ENCODE measurements at regions not wholly inside any gene's neighbourhood (a gene's known extent, or its start where the extent isn't known, plus 50 kb on each side); places are given as distances from the start of the nearest gene placed in this dataset.

GRCh38 chr16:31764103-31764502 is 109.5 kb upstream of the ZNF267 start:
- Histone ChIP-seq H3K9me3 (ENCODE audit: severe bottlenecking) (peaks cover 11% of the 10 kb centered on the region), H3K4me1 (ENCODE audit: insufficient read depth, poor library complexity, severe bottlenecking) (no peaks in the 10 kb centered on the region), H3K4me3 (ENCODE audit: severe bottlenecking) (no peak overlapping the region), H3K36me3 (ENCODE audit: low read depth) (no peaks in the 10 kb centered on the region), H3K27ac (ENCODE audit: poor library complexity, severe bottlenecking) (no peak overlapping the region), H3K27me3 (ENCODE audit: insufficient read depth, poor library complexity, severe bottlenecking) (no peaks in the 10 kb centered on the region)
- ATAC-seq (ENCODE audit: low read depth), result no peak
- DNase-seq (ENCODE audit: low spot score), result no peak
- no peak for TF ChIP-seq CTCF (IDR thresholded peaks at IDR 0.05; ENCODE audit: poor library complexity, severe bottlenecking)

GRCh38 chr16:31767267-31767666 is 106.3 kb upstream of the ZNF267 start:
- no peak for ATAC-seq (ENCODE audit: low read depth)
- no peak for DNase-seq (ENCODE audit: low spot score)
- Histone ChIP-seq H3K27ac (ENCODE audit: poor library complexity, severe bottlenecking) (no peak overlapping the region), H3K36me3 (ENCODE audit: low read depth) (no peaks in the 10 kb centered on the region), H3K4me1 (ENCODE audit: insufficient read depth, poor library complexity, severe bottlenecking) (no peaks in the 10 kb centered on the region), H3K9me3 (ENCODE audit: severe bottlenecking) (peaks cover 12% of the 10 kb centered on the region), H3K4me3 (ENCODE audit: severe bottlenecking) (no peak overlapping the region), H3K27me3 (ENCODE audit: insufficient read depth, poor library complexity, severe bottlenecking) (no peaks in the 10 kb centered on the region)
- TF ChIP-seq CTCF (IDR thresholded peaks at IDR 0.05; ENCODE audit: poor library complexity, severe bottlenecking), result no peak

GRCh38 chr16:31780342-31780741 is 93.3 kb upstream of the ZNF267 start:
- DNase-seq (ENCODE audit: low spot score), result no peak
- Histone ChIP-seq H3K27me3 (ENCODE audit: insufficient read depth, poor library complexity, severe bottlenecking) (no peaks in the 10 kb centered on the region), H3K36me3 (ENCODE audit: low read depth) (no peaks in the 10 kb centered on the region), H3K9me3 (ENCODE audit: severe bottlenecking) (peaks cover under 1% of the 10 kb centered on the region), H3K4me1 (ENCODE audit: insufficient read depth, poor library complexity, severe bottlenecking) (no peaks in the 10 kb centered on the region), H3K27ac (ENCODE audit: poor library complexity, severe bottlenecking) (no peak overlapping the region), H3K4me3 (ENCODE audit: severe bottlenecking) (no peak overlapping the region)
- no peak for TF ChIP-seq CTCF (IDR thresholded peaks at IDR 0.05; ENCODE audit: poor library complexity, severe bottlenecking)
- no peak for ATAC-seq (ENCODE audit: low read depth)

- ATAC-seq (ENCODE audit: low read depth) (no peak), DNase-seq (ENCODE audit: low spot score) (no peak)
- H3K4me3 ChIP-seq (ENCODE audit: severe bottlenecking), result no peak overlapping the region
- H3K27me3 ChIP-seq (ENCODE audit: insufficient read depth, poor library complexity, severe bottlenecking), result no peaks in the 10 kb centered on the region
- no peak for TF ChIP-seq CTCF (IDR thresholded peaks at IDR 0.05; ENCODE audit: poor library complexity, severe bottlenecking)
- no peaks in the 10 kb centered on the region for H3K36me3 ChIP-seq (ENCODE audit: low read depth)
- H3K4me1 ChIP-seq (ENCODE audit: insufficient read depth, poor library complexity, severe bottlenecking), result no peaks in the 10 kb centered on the region
- no peak overlapping the region for H3K27ac ChIP-seq (ENCODE audit: poor library complexity, severe bottlenecking)
- peaks cover 1% of the 10 kb centered on the region for H3K9me3 ChIP-seq (ENCODE audit: severe bottlenecking)
Measured at GRCh38 chr16:31785126-31785525, 88.5 kb upstream of the ZNF267 start.

GRCh38 chr16:31807086-31807485 is 66.5 kb upstream of the ZNF267 start:
- no peak overlapping the region for H3K27ac ChIP-seq (ENCODE audit: poor library complexity, severe bottlenecking)
- peaks cover 5% of the 10 kb centered on the region for H3K27me3 ChIP-seq (ENCODE audit: insufficient read depth, poor library complexity, severe bottlenecking)
- no peaks in the 10 kb centered on the region for H3K4me1 ChIP-seq (ENCODE audit: insufficient read depth, poor library complexity, severe bottlenecking)
- no peak overlapping the region for H3K4me3 ChIP-seq (ENCODE audit: severe bottlenecking)
- no peak for TF ChIP-seq CTCF (IDR thresholded peaks at IDR 0.05; ENCODE audit: poor library complexity, severe bottlenecking)
- no peaks in the 10 kb centered on the region for H3K36me3 ChIP-seq (ENCODE audit: low read depth)
- DNase-seq (ENCODE audit: low spot score) (no peak), ATAC-seq (ENCODE audit: low read depth) (no peak)
- H3K9me3 ChIP-seq (ENCODE audit: severe bottlenecking), result no peaks in the 10 kb centered on the region

Measured in RWPE2 (cell line).